Fibroblast of villous mesenchyme (primary cell): ENCODE measurements at regions not wholly inside any gene's neighbourhood (a gene's known extent, or its start where the extent isn't known, plus 50 kb on each side); places are given as distances from the start of the nearest gene placed in this dataset.

Source experiments
- DNase-seq: peaks from one replicate; pipeline ENCODE4 v3.0.0-alpha.2; 2010; ENCODE audit warnings: low read depth
- H3K4me3 ChIP-seq: 2 replicates; pipeline ENCODE4 v1.5.1; 2011; ENCODE audit warnings: low read depth, mild to moderate bottlenecking, low read length
- CTCF ChIP-seq: IDR thresholded peaks from 2 replicates; pipeline ENCODE4 v1.5.1; 2012; ENCODE audit warnings: low read depth, mild to moderate bottlenecking, low read length; ENCODE audit not compliant: insufficient read depth

- no peak for TF ChIP-seq CTCF
- DNase-seq: no peak
Observed at GRCh38 chr17:33628500-33629346, 335.6 kb upstream of the ASIC2 start.

GRCh38 chr17:33633446-33633845 is 340.4 kb upstream of the ASIC2 start:
- TF ChIP-seq CTCF: no peak
- H3K4me3 ChIP-seq: no peak overlapping the region
- no peak for DNase-seq

More at GRCh38 chr17:33628500-33629346, 335.6 kb upstream of the ASIC2 start:
- no peak overlapping the region for H3K4me3 ChIP-seq

GRCh38 chr17:33637534-33637933 is 344.4 kb upstream of the ASIC2 start:
- no peak overlapping the region for H3K4me3 ChIP-seq
- DNase-seq: no peak
- no peak for TF ChIP-seq CTCF

- no peak for DNase-seq
- TF ChIP-seq CTCF: no peak
- H3K4me3 ChIP-seq: no peak overlapping the region
Observed at GRCh38 chr17:33639103-33639880, 346.2 kb upstream of the ASIC2 start.

GRCh38 chr17:33640629-33641028 is 347.5 kb upstream of the ASIC2 start:
- TF ChIP-seq CTCF: no peak
- no peak for DNase-seq
- H3K4me3 ChIP-seq: no peak overlapping the region

- no peak overlapping the region for H3K4me3 ChIP-seq
- no peak for TF ChIP-seq CTCF
- DNase-seq: no peak
Observed at GRCh38 chr17:33642002-33642401, 348.9 kb upstream of the ASIC2 start.
